DOHH2 (cell line): ENCODE measurements at regions not wholly inside any gene's neighbourhood (a gene's known extent, or its start where the extent isn't known, plus 50 kb on each side); places are given as distances from the start of the nearest gene placed in this dataset.

Experiments
- CTCF ChIP-seq: fragments of 200-600 bp; sonication (generic); IDR thresholded peaks from one replicate; pipeline ENCODE4 v1.5.1; 2014; ENCODE audit warnings: antibody characterized with exemption, mild to moderate bottlenecking, low read depth, low read length; ENCODE audit not compliant: poor library complexity, severe bottlenecking
- EZH2phosphoT487 ChIP-seq: fragments of 200-600 bp; sonication (generic); IDR thresholded peaks from 2 replicates; pipeline ENCODE4 v1.6.1; 2017; ENCODE audit warnings: borderline replicate concordance, mild to moderate bottlenecking, antibody characterized with exemption, low read length, moderate library complexity, mixed read lengths

- TF ChIP-seq CTCF = no peak
- TF ChIP-seq EZH2phosphoT487 = no peak
These were observed 69.2 kb downstream of the PLEKHG1 start for GRCh38 chr6:150668900-150669302.
